ENCODE measurements at regions not wholly inside any gene's neighbourhood (a gene's known extent, or its start where the extent isn't known, plus 50 kb on each side); places are given as distances from the start of the nearest gene placed in this dataset.

GRCh38 chr12:53805791-53806190 lies 54.0 kb upstream of the CISTR start:
- POLR2A ChIA-PET: no interaction called here
- Histone ChIP-seq H3K9me3 (ENCODE audit: low read length) (no peaks in the 10 kb centered on the region), H3K27ac (ENCODE audit: extremely low read length, insufficient read depth, low read length) (no peak overlapping the region), H3K4me1 (ENCODE audit: insufficient read depth, low read length) (peaks cover 48% of the 10 kb centered on the region), H3K9ac (ENCODE audit: insufficient read depth, low read depth, low read length) (no peak overlapping the region), H3K79me2 (ENCODE audit: insufficient read depth, low read length) (no peaks in the 10 kb centered on the region), H3K36me3 (replicated peaks in 1 of 2; ENCODE audit: control insufficient read depth in 1 of 2, insufficient read depth in 2 of 2, low read length in 2 of 2) (no peaks in the 10 kb centered on the region), H3K27me3 (ENCODE audit: control insufficient read depth in 1 of 2, insufficient read depth in 2 of 2, low read length in 2 of 2) (no peaks in the 10 kb centered on the region), H2AFZ (ENCODE audit: low read length) (peak overlapping the region; percentile 45), H3K4me3 (replicated peaks in 1 of 3; ENCODE audit: insufficient read depth in 1 of 3, low read depth in 2 of 3, low read length in 3 of 3) (no peak overlapping the region), H4K20me1 (ENCODE audit: insufficient read depth, low read length) (no peaks in the 10 kb centered on the region), H3K4me2 (ENCODE audit: low read depth, low read length) (no peak overlapping the region)
- FAIRE-seq (no peak), ATAC-seq (no peak), DNase-seq (ENCODE audit: low spot score) (no peak)
- intact Hi-C loops (cut with micrococcal nuclease; ENCODE audit: unreplicated experiment) (no loop called here), in situ Hi-C loops (cut with HindIII; ENCODE audit: extremely low pct_ligation_motif_present, low pct_unique_long_range_greater_than_20kb) (no loop called here)
- 78% methylated on average over 3 of the region's 4 CpGs for WGBS (ENCODE audit: low lambda C conversion rate)
- no TSS peak for BruUV-seq (replicated peaks)
- CTCF ChIA-PET (ENCODE audit: low intra/inter-chr PET ratio, low total read pairs): no interaction called here
- TF ChIP-seq SMAD1 (CRISPR knock-in tag; IDR thresholded peaks at IDR 0.05; ENCODE audit: borderline replicate concordance, low read depth): no peak
- TF ChIP-seq ZNF382 (CRISPR knock-in tag; IDR thresholded peaks at IDR 0.05; ENCODE audit: borderline replicate concordance): no peak
- no peak for TF ChIP-seq JUN (CRISPR knock-in tag; IDR thresholded peaks at IDR 0.05)
- no peak for TF ChIP-seq AFF4 (CRISPR knock-in tag; IDR thresholded peaks at IDR 0.05)
- TF ChIP-seq SRSF1 (optimal IDR thresholded peaks at IDR 0.05; ENCODE audit: low read depth, low read length): no peak

GRCh38 chr12:53806721-53807120 lies 54.9 kb upstream of the CISTR start:
- Histone ChIP-seq H3K4me2 (ENCODE audit: low read depth, low read length) (no peak overlapping the region), H2AFZ (ENCODE audit: low read length) (no peak overlapping the region), H3K9ac (ENCODE audit: insufficient read depth, low read depth, low read length) (no peak overlapping the region), H3K4me3 (replicated peaks in 1 of 3; ENCODE audit: insufficient read depth in 1 of 3, low read depth in 2 of 3, low read length in 3 of 3) (no peak overlapping the region), H3K9me3 (ENCODE audit: low read length) (no peaks in the 10 kb centered on the region), H3K4me1 (ENCODE audit: insufficient read depth, low read length) (peaks cover 48% of the 10 kb centered on the region), H3K36me3 (replicated peaks in 1 of 2; ENCODE audit: control insufficient read depth in 1 of 2, insufficient read depth in 2 of 2, low read length in 2 of 2) (no peaks in the 10 kb centered on the region), H4K20me1 (ENCODE audit: insufficient read depth, low read length) (no peaks in the 10 kb centered on the region), H3K79me2 (ENCODE audit: insufficient read depth, low read length) (no peaks in the 10 kb centered on the region), H3K27me3 (ENCODE audit: control insufficient read depth in 1 of 2, insufficient read depth in 2 of 2, low read length in 2 of 2) (no peaks in the 10 kb centered on the region), H3K27ac (ENCODE audit: extremely low read length, insufficient read depth, low read length) (no peak overlapping the region)
- ATAC-seq (no peak), DNase-seq (ENCODE audit: low spot score) (no peak), FAIRE-seq (no peak)
- POLR2A ChIA-PET: no interaction called here
- intact Hi-C loops (cut with micrococcal nuclease; ENCODE audit: unreplicated experiment): no loop called here
- BruUV-seq (replicated peaks): no TSS peak
- in situ Hi-C loops (cut with HindIII; ENCODE audit: extremely low pct_ligation_motif_present, low pct_unique_long_range_greater_than_20kb): no loop called here
- CTCF ChIA-PET (ENCODE audit: low intra/inter-chr PET ratio, low total read pairs): no interaction called here
- 81% methylated on average over 7 of the region's 7 CpGs for WGBS (ENCODE audit: low lambda C conversion rate)
- TF ChIP-seq CREB1 (IDR thresholded peaks at IDR 0.05) (no peak), CREB1 (CRISPR knock-in tag; IDR thresholded peaks at IDR 0.05) (no peak), ZBTB46 (CRISPR knock-in tag; IDR thresholded peaks at IDR 0.05; ENCODE audit: borderline replicate concordance) (no peak), ZNF784 (CRISPR knock-in tag; IDR thresholded peaks at IDR 0.05; ENCODE audit: borderline replicate concordance) (no peak), DR1 (CRISPR knock-in tag; IDR thresholded peaks at IDR 0.05) (no peak), POGK (CRISPR knock-in tag; conservative IDR thresholded peaks at IDR 0.05) (no peak)

All from HepG2 (cell line).